ENCODE measurements at regions not wholly inside any gene's neighbourhood (a gene's known extent, or its start where the extent isn't known, plus 50 kb on each side); places are given as distances from the start of the nearest gene placed in this dataset.

DNA sequence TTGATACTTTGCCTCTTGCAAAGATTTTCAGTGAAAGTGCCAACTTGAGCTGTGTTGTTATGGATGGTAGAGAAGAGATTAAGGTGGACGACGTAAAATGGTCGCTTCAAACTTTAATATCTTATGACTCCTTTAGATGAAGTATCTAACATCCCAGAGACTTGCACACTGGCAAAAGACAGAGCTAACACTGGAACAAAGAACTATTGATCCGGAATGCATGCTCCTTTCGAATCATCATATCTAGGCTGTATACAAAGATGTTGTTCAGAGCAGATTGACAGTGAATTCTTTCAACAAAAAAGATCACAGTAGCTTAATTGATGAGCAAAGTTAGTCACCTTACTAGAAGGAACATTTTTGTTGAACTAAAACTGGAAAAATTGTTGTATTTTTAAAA is 592.7 kb downstream of the NXPH1 start:
- dilution Hi-C loops (cut with MboI; ENCODE audit: extremely low pct_ligation_motif_present, low sequenced_read_pairs): no loop called here

DNA sequence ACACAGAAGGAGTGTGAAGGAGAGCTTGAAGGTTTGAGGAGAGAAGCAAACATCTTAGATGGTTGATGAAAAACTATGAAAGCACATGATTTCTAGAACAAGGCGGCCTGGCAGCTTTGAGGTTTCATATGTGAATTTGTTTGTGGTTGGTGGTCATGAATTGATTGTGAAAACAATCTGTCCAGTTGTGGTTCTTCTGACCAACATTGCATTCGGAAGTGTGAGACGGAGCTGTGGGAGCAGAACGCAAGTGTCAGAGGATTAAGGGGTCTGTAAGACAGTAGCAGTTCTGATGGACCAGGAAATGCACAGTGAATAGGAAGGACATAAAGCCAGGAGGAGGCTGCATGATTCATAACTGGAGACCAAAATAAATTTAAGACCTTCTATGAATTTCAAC is 594.6 kb downstream of the NXPH1 start:
- no peak for DNase-seq (ENCODE audit: low read depth, low spot score)
- Histone ChIP-seq H4K20me1 (ENCODE audit: control insufficient read depth, extremely low read depth, insufficient read depth, low read length) (no peaks in the 10 kb centered on the region), H3K9ac (ENCODE audit: control insufficient read depth, extremely low read depth, insufficient read depth, low read length) (no peak overlapping the region), H3K9me1 (ENCODE audit: control insufficient read depth, extremely low read depth, insufficient read depth, low read length) (no peaks in the 10 kb centered on the region), H3K79me2 (ENCODE audit: control insufficient read depth, insufficient read depth, low read length) (no peaks in the 10 kb centered on the region), H3K4me3 (ENCODE audit: control insufficient read depth in 2 of 3, extremely low read depth in 1 of 3, insufficient read depth in 2 of 3, low read depth in 1 of 3, low read length in 3 of 3) (no peak overlapping the region), H3K4me2 (ENCODE audit: control insufficient read depth, extremely low read depth, insufficient read depth, low read depth, low read length) (no peak overlapping the region), H3K9me3 (ENCODE audit: control insufficient read depth, low read depth, low read length) (no peaks in the 10 kb centered on the region), H3K4me1 (ENCODE audit: control insufficient read depth, extremely low read depth, insufficient read depth, low read length) (no peaks in the 10 kb centered on the region), H3K36me3 (ENCODE audit: control insufficient read depth in 2 of 2, extremely low read depth in 1 of 2, insufficient read depth in 2 of 2, low read length in 2 of 2) (no peaks in the 10 kb centered on the region), H3K27ac (ENCODE audit: control insufficient read depth, insufficient read depth, low read length) (no peak overlapping the region), H3K27me3 (ENCODE audit: control insufficient read depth, extremely low read depth, insufficient read depth, low read length) (no peaks in the 10 kb centered on the region), H2AFZ (ENCODE audit: control insufficient read depth, low read length) (no peak overlapping the region)
- no peak for FAIRE-seq
- dilution Hi-C loops (cut with MboI; ENCODE audit: extremely low pct_ligation_motif_present, low sequenced_read_pairs): no loop called here
- TF ChIP-seq EZH2 (IDR thresholded peaks at IDR 0.05; ENCODE audit: low read length): no peak
- TF ChIP-seq, protein P1, sequence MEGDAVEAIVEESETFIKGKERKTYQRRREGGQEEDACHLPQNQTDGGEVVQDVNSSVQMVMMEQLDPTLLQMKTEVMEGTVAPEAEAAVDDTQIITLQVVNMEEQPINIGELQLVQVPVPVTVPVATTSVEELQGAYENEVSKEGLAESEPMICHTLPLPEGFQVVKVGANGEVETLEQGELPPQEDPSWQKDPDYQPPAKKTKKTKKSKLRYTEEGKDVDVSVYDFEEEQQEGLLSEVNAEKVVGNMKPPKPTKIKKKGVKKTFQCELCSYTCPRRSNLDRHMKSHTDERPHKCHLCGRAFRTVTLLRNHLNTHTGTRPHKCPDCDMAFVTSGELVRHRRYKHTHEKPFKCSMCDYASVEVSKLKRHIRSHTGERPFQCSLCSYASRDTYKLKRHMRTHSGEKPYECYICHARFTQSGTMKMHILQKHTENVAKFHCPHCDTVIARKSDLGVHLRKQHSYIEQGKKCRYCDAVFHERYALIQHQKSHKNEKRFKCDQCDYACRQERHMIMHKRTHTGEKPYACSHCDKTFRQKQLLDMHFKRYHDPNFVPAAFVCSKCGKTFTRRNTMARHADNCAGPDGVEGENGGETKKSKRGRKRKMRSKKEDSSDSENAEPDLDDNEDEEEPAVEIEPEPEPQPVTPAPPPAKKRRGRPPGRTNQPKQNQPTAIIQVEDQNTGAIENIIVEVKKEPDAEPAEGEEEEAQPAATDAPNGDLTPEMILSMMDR (optimal IDR thresholded peaks at IDR 0.05 in 1 of 3, IDR thresholded peaks at IDR 0.05 in 1 of 3, conservative IDR thresholded peaks at IDR 0.05 in 1 of 3; ENCODE audit: extremely low read depth in 1 of 3, insufficient read depth in 2 of 3, low read length in 3 of 3): no peak

More for the DNA sequence above, 592.7 kb downstream of the NXPH1 start:
- H2AFZ ChIP-seq (ENCODE audit: control insufficient read depth, low read length): no peak overlapping the region
- H3K4me3 ChIP-seq (ENCODE audit: control insufficient read depth in 2 of 3, extremely low read depth in 1 of 3, insufficient read depth in 2 of 3, low read depth in 1 of 3, low read length in 3 of 3): no peak overlapping the region
- no peak overlapping the region for H3K27ac ChIP-seq (ENCODE audit: control insufficient read depth, insufficient read depth, low read length)
- no peaks in the 10 kb centered on the region for H3K36me3 ChIP-seq (ENCODE audit: control insufficient read depth in 2 of 2, extremely low read depth in 1 of 2, insufficient read depth in 2 of 2, low read length in 2 of 2)
- no peak overlapping the region for H3K4me2 ChIP-seq (ENCODE audit: control insufficient read depth, extremely low read depth, insufficient read depth, low read depth, low read length)
- H3K9ac ChIP-seq (ENCODE audit: control insufficient read depth, extremely low read depth, insufficient read depth, low read length): no peak overlapping the region
- FAIRE-seq (no peak), DNase-seq (ENCODE audit: low read depth, low spot score) (no peak)
- TF ChIP-seq, protein P1 (optimal IDR thresholded peaks at IDR 0.05 in 1 of 3, IDR thresholded peaks at IDR 0.05 in 1 of 3, conservative IDR thresholded peaks at IDR 0.05 in 1 of 3; ENCODE audit: extremely low read depth in 1 of 3, insufficient read depth in 2 of 3, low read length in 3 of 3): no peak
- no peak for TF ChIP-seq EZH2 (IDR thresholded peaks at IDR 0.05; ENCODE audit: low read length)
- H3K27me3 ChIP-seq (ENCODE audit: control insufficient read depth, extremely low read depth, insufficient read depth, low read length): no peaks in the 10 kb centered on the region
- H3K79me2 ChIP-seq (ENCODE audit: control insufficient read depth, insufficient read depth, low read length): no peaks in the 10 kb centered on the region
- no peaks in the 10 kb centered on the region for H3K9me3 ChIP-seq (ENCODE audit: control insufficient read depth, low read depth, low read length)
- no peaks in the 10 kb centered on the region for H4K20me1 ChIP-seq (ENCODE audit: control insufficient read depth, extremely low read depth, insufficient read depth, low read length)
- H3K9me1 ChIP-seq (ENCODE audit: control insufficient read depth, extremely low read depth, insufficient read depth, low read length): no peaks in the 10 kb centered on the region
- H3K4me1 ChIP-seq (ENCODE audit: control insufficient read depth, extremely low read depth, insufficient read depth, low read length): no peaks in the 10 kb centered on the region

Data from keratinocyte (primary cell).